ENCODE measurements at regions not wholly inside any gene's neighbourhood (a gene's known extent, or its start where the extent isn't known, plus 50 kb on each side); places are given as distances from the start of the nearest gene placed in this dataset.

- Histone ChIP-seq H3K4me3 (ENCODE audit: low read depth, low read length) (no peak overlapping the region), H3K9me3 (ENCODE audit: severe bottlenecking) (no peaks in the 10 kb centered on the region), H3K27me3 (ENCODE audit: insufficient read depth, low read depth, severe bottlenecking) (peaks cover 21% of the 10 kb centered on the region), H3K36me3 (no peaks in the 10 kb centered on the region), H3K27ac (no peak overlapping the region)
- no peak for DNase-seq
- no peak for TF ChIP-seq CTCF (IDR thresholded peaks at IDR 0.05; ENCODE audit: low read depth, low read length)
Observed at GRCh38 chr4:111296466-111296865, 673.6 kb upstream of the PITX2 start.

- Histone ChIP-seq H3K9me3 (ENCODE audit: severe bottlenecking) (no peaks in the 10 kb centered on the region), H3K4me3 (ENCODE audit: low read depth, low read length) (no peak overlapping the region), H3K36me3 (no peaks in the 10 kb centered on the region), H3K27ac (no peak overlapping the region), H3K27me3 (ENCODE audit: insufficient read depth, low read depth, severe bottlenecking) (peaks cover 4% of the 10 kb centered on the region)
- TF ChIP-seq CTCF (IDR thresholded peaks at IDR 0.05; ENCODE audit: low read depth, low read length), result no peak
- DNase-seq, result no peak
Observed at GRCh38 chr4:111303806-111304205, 680.9 kb upstream of the PITX2 start.

- Histone ChIP-seq H3K9me3 (ENCODE audit: severe bottlenecking) (no peaks in the 10 kb centered on the region), H3K27me3 (ENCODE audit: insufficient read depth, low read depth, severe bottlenecking) (peaks cover 19% of the 10 kb centered on the region), H3K36me3 (no peaks in the 10 kb centered on the region), H3K4me3 (ENCODE audit: low read depth, low read length) (no peak overlapping the region), H3K27ac (no peak overlapping the region)
- no peak for TF ChIP-seq CTCF (IDR thresholded peaks at IDR 0.05; ENCODE audit: low read depth, low read length)
- no peak for DNase-seq
Observed at GRCh38 chr4:111323496-111323895, 700.6 kb upstream of the PITX2 start.

GRCh38 chr4:111323916-111324315, 701.0 kb upstream of the PITX2 start:
- Histone ChIP-seq H3K36me3 (no peaks in the 10 kb centered on the region), H3K9me3 (ENCODE audit: severe bottlenecking) (no peaks in the 10 kb centered on the region), H3K27me3 (ENCODE audit: insufficient read depth, low read depth, severe bottlenecking) (peaks cover 19% of the 10 kb centered on the region), H3K4me3 (ENCODE audit: low read depth, low read length) (no peak overlapping the region), H3K27ac (no peak overlapping the region)
- DNase-seq, result no peak
- TF ChIP-seq CTCF (IDR thresholded peaks at IDR 0.05; ENCODE audit: low read depth, low read length), result no peak

- no peaks in the 10 kb centered on the region for H3K36me3 ChIP-seq
- H3K27me3 ChIP-seq (ENCODE audit: insufficient read depth, low read depth, severe bottlenecking), result peaks cover 17% of the 10 kb centered on the region
- H3K4me3 ChIP-seq (ENCODE audit: low read depth, low read length), result no peak overlapping the region
- no peaks in the 10 kb centered on the region for H3K9me3 ChIP-seq (ENCODE audit: severe bottlenecking)
- no peak for TF ChIP-seq CTCF (IDR thresholded peaks at IDR 0.05; ENCODE audit: low read depth, low read length)
- no peak for DNase-seq
- no peak overlapping the region for H3K27ac ChIP-seq
Observed at GRCh38 chr4:111326450-111326849, 703.6 kb upstream of the PITX2 start.

GRCh38 chr4:111330786-111331185, 707.9 kb upstream of the PITX2 start:
- DNase-seq, result no peak
- Histone ChIP-seq H3K27me3 (ENCODE audit: insufficient read depth, low read depth, severe bottlenecking) (peaks cover 25% of the 10 kb centered on the region), H3K9me3 (ENCODE audit: severe bottlenecking) (no peaks in the 10 kb centered on the region), H3K27ac (no peak overlapping the region), H3K4me3 (ENCODE audit: low read depth, low read length) (no peak overlapping the region), H3K36me3 (no peaks in the 10 kb centered on the region)
- TF ChIP-seq CTCF (IDR thresholded peaks at IDR 0.05; ENCODE audit: low read depth, low read length), result no peak

Measured in WERI-Rb-1 (cell line).